ENCODE measurements at regions not wholly inside any gene's neighbourhood (a gene's known extent, or its start where the extent isn't known, plus 50 kb on each side); places are given as distances from the start of the nearest gene placed in this dataset.

DNA sequence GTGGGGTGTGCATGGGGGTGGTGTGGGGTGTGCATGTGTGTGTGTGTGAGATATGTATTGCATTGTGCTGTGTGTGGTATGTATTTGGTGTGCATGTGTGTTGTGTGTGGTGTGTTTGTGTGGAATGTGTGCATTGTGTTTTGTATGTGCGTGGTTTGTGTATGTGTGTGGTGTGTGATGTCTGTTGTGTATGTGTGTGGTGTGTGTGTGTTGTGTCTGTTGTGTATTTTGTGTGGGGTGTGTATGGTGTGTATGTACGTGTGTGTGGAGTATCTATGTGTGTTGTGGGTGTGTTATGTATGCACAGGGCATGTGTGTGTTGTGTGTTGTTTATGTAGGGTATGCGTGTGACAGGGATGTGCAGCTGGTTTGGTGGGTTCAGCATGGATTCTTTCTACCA is 67.8 kb upstream of the COG2 start:
- Histone ChIP-seq H2AFZ (ENCODE audit: low read depth, low read length) (no peak overlapping the region), H3K9me2 (ENCODE audit: insufficient read depth, low read length) (no peaks in the 10 kb centered on the region), H3K9ac (ENCODE audit: low read length) (no peak overlapping the region), H3K4me2 (ENCODE audit: low read length) (no peak overlapping the region), H3K27ac (ENCODE audit: low read length) (no peak overlapping the region), H3K79me2 (replicated peaks; ENCODE audit: insufficient read depth, low read length) (no peaks in the 10 kb centered on the region), H3K27me3 (ENCODE audit: insufficient read depth, low read depth, low read length) (no peaks in the 10 kb centered on the region), H3K4me3 (ENCODE audit: low read length) (no peak overlapping the region), H3K9me3 (ENCODE audit: low read length) (no peaks in the 10 kb centered on the region), H3F3A (ENCODE audit: insufficient read depth, low read length, poor library complexity, severe bottlenecking) (no peaks in the 10 kb centered on the region), H3K36me3 (ENCODE audit: insufficient read depth, low read length) (no peaks in the 10 kb centered on the region), H4K20me1 (ENCODE audit: insufficient read depth) (no peaks in the 10 kb centered on the region)
- TF ChIP-seq, protein P1, sequence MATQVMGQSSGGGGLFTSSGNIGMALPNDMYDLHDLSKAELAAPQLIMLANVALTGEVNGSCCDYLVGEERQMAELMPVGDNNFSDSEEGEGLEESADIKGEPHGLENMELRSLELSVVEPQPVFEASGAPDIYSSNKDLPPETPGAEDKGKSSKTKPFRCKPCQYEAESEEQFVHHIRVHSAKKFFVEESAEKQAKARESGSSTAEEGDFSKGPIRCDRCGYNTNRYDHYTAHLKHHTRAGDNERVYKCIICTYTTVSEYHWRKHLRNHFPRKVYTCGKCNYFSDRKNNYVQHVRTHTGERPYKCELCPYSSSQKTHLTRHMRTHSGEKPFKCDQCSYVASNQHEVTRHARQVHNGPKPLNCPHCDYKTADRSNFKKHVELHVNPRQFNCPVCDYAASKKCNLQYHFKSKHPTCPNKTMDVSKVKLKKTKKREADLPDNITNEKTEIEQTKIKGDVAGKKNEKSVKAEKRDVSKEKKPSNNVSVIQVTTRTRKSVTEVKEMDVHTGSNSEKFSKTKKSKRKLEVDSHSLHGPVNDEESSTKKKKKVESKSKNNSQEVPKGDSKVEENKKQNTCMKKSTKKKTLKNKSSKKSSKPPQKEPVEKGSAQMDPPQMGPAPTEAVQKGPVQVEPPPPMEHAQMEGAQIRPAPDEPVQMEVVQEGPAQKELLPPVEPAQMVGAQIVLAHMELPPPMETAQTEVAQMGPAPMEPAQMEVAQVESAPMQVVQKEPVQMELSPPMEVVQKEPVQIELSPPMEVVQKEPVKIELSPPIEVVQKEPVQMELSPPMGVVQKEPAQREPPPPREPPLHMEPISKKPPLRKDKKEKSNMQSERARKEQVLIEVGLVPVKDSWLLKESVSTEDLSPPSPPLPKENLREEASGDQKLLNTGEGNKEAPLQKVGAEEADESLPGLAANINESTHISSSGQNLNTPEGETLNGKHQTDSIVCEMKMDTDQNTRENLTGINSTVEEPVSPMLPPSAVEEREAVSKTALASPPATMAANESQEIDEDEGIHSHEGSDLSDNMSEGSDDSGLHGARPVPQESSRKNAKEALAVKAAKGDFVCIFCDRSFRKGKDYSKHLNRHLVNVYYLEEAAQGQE (IDR thresholded peaks at IDR 0.05; ENCODE audit: borderline replicate concordance), result no peak
- TF ChIP-seq POLR2AphosphoS5 (IDR thresholded peaks at IDR 0.05) (no peak), SMC3 (conservative IDR thresholded peaks at IDR 0.05; ENCODE audit: poor library complexity) (no peak), TAF1 (IDR thresholded peaks at IDR 0.05; ENCODE audit: low read depth) (no peak), RAD21 (conservative IDR thresholded peaks at IDR 0.05) (no peak), EZH2 (IDR thresholded peaks at IDR 0.05; ENCODE audit: borderline replicate concordance, insufficient read depth, low read length, poor library complexity, severe bottlenecking) (no peak), MXI1 (conservative IDR thresholded peaks at IDR 0.05; ENCODE audit: poor library complexity, severe bottlenecking) (no peak), EP300 (conservative IDR thresholded peaks at IDR 0.05; ENCODE audit: poor library complexity, severe bottlenecking) (no peak)
- TF ChIP-seq, protein P2, sequence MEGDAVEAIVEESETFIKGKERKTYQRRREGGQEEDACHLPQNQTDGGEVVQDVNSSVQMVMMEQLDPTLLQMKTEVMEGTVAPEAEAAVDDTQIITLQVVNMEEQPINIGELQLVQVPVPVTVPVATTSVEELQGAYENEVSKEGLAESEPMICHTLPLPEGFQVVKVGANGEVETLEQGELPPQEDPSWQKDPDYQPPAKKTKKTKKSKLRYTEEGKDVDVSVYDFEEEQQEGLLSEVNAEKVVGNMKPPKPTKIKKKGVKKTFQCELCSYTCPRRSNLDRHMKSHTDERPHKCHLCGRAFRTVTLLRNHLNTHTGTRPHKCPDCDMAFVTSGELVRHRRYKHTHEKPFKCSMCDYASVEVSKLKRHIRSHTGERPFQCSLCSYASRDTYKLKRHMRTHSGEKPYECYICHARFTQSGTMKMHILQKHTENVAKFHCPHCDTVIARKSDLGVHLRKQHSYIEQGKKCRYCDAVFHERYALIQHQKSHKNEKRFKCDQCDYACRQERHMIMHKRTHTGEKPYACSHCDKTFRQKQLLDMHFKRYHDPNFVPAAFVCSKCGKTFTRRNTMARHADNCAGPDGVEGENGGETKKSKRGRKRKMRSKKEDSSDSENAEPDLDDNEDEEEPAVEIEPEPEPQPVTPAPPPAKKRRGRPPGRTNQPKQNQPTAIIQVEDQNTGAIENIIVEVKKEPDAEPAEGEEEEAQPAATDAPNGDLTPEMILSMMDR (IDR thresholded peaks at IDR 0.05; ENCODE audit: poor library complexity, severe bottlenecking), result no peak

DNA sequence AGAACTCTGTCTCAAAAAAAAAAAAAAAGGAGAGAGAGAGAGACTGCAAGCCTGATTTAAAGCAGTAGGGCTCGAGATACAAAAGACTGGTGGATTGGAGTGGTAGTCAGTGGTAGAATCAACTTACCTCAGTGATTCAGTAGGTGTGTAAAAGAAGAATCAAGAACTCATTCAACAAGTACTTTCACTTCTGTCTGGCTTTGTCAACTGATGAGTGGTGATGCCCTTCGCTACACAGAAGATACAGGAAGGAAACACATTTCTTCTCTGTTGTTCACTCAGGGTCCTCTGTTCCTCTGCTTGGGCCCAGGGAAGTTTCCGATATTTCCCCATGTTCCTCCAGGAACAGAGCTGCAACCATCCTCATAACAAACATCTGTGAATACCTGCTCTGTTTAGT is 68.6 kb upstream of the COG2 start:
- H3K27ac ChIP-seq (ENCODE audit: low read length), result no peak overlapping the region
- H3K36me3 ChIP-seq (ENCODE audit: insufficient read depth, low read length), result no peaks in the 10 kb centered on the region
- H3K4me2 ChIP-seq (ENCODE audit: low read length), result no peak overlapping the region
- no peak overlapping the region for H3K9ac ChIP-seq (ENCODE audit: low read length)
- H2AFZ ChIP-seq (ENCODE audit: low read depth, low read length), result no peak overlapping the region
- no peaks in the 10 kb centered on the region for H3K79me2 ChIP-seq (replicated peaks; ENCODE audit: insufficient read depth, low read length)
- TF ChIP-seq POLR2AphosphoS5 (IDR thresholded peaks at IDR 0.05), result no peak
- TF ChIP-seq, protein P2 (IDR thresholded peaks at IDR 0.05; ENCODE audit: poor library complexity, severe bottlenecking), result no peak
- no peak for TF ChIP-seq TAF1 (IDR thresholded peaks at IDR 0.05; ENCODE audit: low read depth)
- TF ChIP-seq, protein P1 (IDR thresholded peaks at IDR 0.05; ENCODE audit: borderline replicate concordance), result no peak
- TF ChIP-seq MXI1 (conservative IDR thresholded peaks at IDR 0.05; ENCODE audit: poor library complexity, severe bottlenecking), result no peak
- TF ChIP-seq RAD21 (conservative IDR thresholded peaks at IDR 0.05), result no peak
- no peak for TF ChIP-seq EP300 (conservative IDR thresholded peaks at IDR 0.05; ENCODE audit: poor library complexity, severe bottlenecking)
- TF ChIP-seq EZH2 (IDR thresholded peaks at IDR 0.05; ENCODE audit: borderline replicate concordance, insufficient read depth, low read length, poor library complexity, severe bottlenecking), result no peak
- TF ChIP-seq SMC3 (conservative IDR thresholded peaks at IDR 0.05; ENCODE audit: poor library complexity), result no peak
- H3K27me3 ChIP-seq (ENCODE audit: insufficient read depth, low read depth, low read length), result no peaks in the 10 kb centered on the region
- no peaks in the 10 kb centered on the region for H3K9me2 ChIP-seq (ENCODE audit: insufficient read depth, low read length)
- H3K9me3 ChIP-seq (ENCODE audit: low read length), result no peaks in the 10 kb centered on the region
- no peaks in the 10 kb centered on the region for H4K20me1 ChIP-seq (ENCODE audit: insufficient read depth)
- H3K4me3 ChIP-seq (ENCODE audit: low read length), result no peak overlapping the region
- no peaks in the 10 kb centered on the region for H3F3A ChIP-seq (ENCODE audit: insufficient read depth, low read length, poor library complexity, severe bottlenecking)
